Fibroblast of mammary gland (primary cell): ENCODE measurements at regions not wholly inside any gene's neighbourhood (a gene's known extent, or its start where the extent isn't known, plus 50 kb on each side); places are given as distances from the start of the nearest gene placed in this dataset.

Experiments used
- DNase-seq: peaks from one replicate; pipeline ENCODE4 v3.0.0-alpha.2; 2010; ENCODE audit warnings: low read depth
- H3K4me3 ChIP-seq: 2 replicates; pipeline ENCODE4 v1.5.1; 2011; ENCODE audit warnings: low read depth, mild to moderate bottlenecking, low read length, moderate library complexity; ENCODE audit not compliant: control insufficient read depth
- TF ChIP-seq, protein P1 (sequence below): conservative IDR thresholded peaks from 2 replicates; pipeline ENCODE4 v1.5.1; 2011; ENCODE audit warnings: low read depth, low read length, inconsistent platforms; ENCODE audit not compliant: control insufficient read depth, insufficient read depth

DNA sequence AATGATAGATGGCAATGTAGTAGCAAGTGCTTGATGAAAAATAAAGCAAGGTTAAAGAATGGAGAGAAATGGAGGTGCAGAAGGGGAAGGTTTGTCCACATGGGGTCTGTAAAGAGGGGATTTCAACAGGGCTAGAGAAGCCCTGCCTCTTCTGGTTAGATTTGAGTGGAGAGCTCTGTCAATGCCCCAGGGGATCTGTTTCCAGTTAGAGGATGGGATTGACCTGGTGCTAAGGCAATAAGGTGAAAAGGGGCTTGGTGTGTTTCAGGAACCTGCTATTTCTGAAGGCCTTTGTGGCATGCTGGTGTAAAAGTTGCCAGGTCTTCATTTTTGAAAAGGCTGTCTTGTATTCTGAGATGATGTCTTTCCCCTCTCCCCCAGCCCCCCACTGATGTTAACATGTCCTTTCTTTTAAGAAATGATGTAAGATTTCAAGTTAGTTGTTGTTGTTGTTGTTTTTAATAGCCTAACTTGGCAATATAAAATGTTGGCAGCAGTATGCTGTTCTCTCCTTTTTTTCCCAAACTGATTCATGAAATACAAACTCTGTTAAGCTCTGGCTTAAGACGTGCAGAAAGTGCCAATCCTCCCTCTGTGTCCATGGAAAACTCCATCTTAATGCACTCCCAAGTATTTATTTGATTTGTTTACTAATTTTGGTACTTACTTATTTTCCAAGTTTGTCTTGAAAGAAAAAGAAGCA, 370.3 kb upstream of the ADGRL2 start:
- no peak for DNase-seq
- H3K4me3 ChIP-seq = no peak overlapping the region
- TF ChIP-seq, protein P1, sequence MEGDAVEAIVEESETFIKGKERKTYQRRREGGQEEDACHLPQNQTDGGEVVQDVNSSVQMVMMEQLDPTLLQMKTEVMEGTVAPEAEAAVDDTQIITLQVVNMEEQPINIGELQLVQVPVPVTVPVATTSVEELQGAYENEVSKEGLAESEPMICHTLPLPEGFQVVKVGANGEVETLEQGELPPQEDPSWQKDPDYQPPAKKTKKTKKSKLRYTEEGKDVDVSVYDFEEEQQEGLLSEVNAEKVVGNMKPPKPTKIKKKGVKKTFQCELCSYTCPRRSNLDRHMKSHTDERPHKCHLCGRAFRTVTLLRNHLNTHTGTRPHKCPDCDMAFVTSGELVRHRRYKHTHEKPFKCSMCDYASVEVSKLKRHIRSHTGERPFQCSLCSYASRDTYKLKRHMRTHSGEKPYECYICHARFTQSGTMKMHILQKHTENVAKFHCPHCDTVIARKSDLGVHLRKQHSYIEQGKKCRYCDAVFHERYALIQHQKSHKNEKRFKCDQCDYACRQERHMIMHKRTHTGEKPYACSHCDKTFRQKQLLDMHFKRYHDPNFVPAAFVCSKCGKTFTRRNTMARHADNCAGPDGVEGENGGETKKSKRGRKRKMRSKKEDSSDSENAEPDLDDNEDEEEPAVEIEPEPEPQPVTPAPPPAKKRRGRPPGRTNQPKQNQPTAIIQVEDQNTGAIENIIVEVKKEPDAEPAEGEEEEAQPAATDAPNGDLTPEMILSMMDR = no peak

DNA sequence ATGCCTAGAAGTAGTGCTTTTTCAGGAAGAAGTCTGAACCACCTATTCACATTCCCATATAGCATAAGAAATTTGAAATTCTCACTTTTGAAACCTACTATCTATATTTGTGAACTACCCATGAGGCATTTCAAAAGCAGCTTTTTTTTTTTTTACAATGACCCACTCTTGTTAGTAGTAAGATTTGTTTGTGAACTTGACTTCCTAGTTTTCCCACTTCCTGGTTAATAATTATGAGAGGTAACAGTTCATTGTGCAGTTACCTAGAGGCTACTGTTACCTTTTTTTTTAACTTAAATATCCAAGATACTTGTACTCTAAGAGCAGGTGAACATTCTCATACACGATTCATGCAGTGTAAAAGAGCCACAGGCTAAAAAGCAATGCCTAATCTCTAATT, 371.7 kb upstream of the ADGRL2 start:
- DNase-seq = no peak
- TF ChIP-seq, protein P1 = no peak
- H3K4me3 ChIP-seq = no peak overlapping the region

DNA sequence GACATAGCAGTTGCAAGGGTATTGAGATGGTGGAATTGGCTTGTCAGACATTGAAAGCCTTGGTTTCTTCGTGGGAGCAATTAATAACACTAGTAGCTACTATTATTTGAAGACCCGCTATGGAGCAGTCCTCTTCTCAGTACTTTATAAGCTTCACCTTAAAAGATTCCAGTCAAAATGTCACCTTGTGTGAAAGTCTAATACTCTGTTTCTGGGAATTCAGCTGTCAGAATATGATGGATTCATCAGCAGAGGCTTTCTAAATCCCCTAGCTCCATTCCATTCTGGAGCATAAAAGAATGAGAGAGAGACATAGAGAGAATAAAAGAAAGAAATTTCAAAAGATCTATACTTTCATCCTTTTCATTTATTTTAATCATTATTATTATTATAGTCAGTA, 375.9 kb upstream of the ADGRL2 start:
- H3K4me3 ChIP-seq = no peak overlapping the region
- DNase-seq = no peak
- TF ChIP-seq, protein P1 = no peak

DNA sequence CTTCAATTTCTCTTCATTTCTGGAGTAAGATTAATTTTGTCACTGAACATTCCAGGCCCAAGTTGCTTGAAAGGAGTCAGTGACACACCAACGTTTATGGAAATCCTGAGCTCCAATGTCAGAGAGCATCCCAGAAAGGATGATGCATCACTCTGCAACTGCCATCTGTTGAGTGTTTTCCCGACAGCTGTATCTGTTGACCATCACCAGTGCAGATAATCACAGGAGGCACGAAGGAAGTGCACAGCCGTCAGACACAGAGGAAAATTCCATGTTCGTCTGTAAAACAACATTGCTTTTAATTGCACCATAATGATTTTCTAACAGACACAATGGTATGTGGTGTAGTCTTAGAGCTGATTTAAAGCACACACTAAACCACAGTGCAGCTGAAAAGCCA, 376.7 kb upstream of the ADGRL2 start:
- no peak for DNase-seq
- TF ChIP-seq, protein P1 = no peak
- H3K4me3 ChIP-seq = no peak overlapping the region

DNA sequence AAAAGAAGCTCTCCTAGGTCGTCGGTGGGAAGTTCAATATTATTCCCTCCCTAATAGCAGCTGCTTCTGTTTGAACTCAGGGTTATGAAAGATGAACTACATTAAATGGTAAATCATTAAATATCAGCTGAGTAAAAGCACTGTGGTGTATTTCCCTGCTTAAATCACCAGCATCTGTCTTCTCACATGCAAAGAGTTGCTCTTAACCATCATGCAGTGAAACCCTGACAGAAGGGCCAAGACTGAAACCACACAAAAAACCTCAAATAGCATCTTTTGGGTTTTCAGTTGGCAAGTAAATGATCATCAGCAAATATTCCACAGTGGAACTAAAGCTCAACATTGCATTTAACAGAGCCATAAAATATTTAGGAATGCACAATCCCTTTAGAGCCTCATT, 380.0 kb upstream of the ADGRL2 start:
- TF ChIP-seq, protein P1 = no peak
- no peak for DNase-seq
- H3K4me3 ChIP-seq = no peak overlapping the region

DNA sequence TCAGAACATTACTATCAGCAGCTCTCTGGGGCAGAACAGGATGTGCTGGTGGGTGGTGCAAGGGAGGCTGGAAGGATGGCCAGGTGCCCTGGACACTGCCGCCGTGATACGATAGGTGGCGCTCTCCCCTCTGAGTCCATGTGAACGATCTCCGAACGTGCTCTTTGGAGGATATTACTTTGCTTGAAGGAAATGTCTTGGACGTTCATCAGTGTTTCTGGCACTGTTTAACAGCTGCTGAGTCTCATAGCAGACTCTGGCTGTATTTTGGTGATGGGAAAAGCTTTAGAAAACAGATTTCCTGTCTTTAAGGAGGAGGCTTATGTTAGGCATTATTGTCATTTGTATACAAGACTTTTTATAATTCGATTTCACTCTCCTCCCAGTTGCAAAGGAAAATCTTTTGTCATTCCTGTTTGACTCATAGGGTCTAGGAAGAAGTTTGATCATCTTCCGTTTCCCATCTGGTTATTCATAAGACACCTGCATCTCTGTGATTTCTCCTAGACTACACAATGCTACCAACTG, 386.2 kb upstream of the ADGRL2 start:
- no peak overlapping the region for H3K4me3 ChIP-seq
- peak; percentile 58 for DNase-seq
- TF ChIP-seq, protein P1 = peak; percentile 70
